Tibial artery (tissue), 4 donors: ENCODE measurements at regions not wholly inside any gene's neighbourhood (a gene's known extent, or its start where the extent isn't known, plus 50 kb on each side); places are given as distances from the start of the nearest gene placed in this dataset.

Experiments used
- DNase-seq, 2 donors: peaks; one replicate each; pipeline ENCODE4 v3.0.0-alpha.2; 2019
- H3K27ac ChIP-seq, 2 donors: fragments of 200-600 bp; sonication (generic) in 1 of 2; 1 replicate in 1 of 2; 2 replicates in 1 of 2; pipeline ENCODE4 v1.5.1; 2018 to 2019; ENCODE audit warnings: mild to moderate bottlenecking in 1 of 2
- H3K27me3 ChIP-seq, 2 donors: fragments of 200-600 bp; sonication (generic) in 1 of 2; one replicate each; pipeline versions ENCODE4 v1.5.1 to v1.6.0; 2016 to 2019
- H3K36me3 ChIP-seq, 3 donors: fragments of 200-600 bp; sonication (generic) in 2 of 3; one replicate each; pipeline ENCODE4 v1.5.1; 2016 to 2019; ENCODE audit warnings: mild to moderate bottlenecking in 2 of 3
- H3K4me1 ChIP-seq, 4 donors: fragments of 200-600 bp; sonication (generic) in 2 of 4; 1 replicate in 3 of 4; 2 replicates in 1 of 4; pipeline ENCODE4 v1.5.1; 2016 to 2019
- H3K4me3 ChIP-seq, 2 donors: fragments of 200-600 bp; sonication (generic) in 1 of 2; 1 replicate in 1 of 2; 2 replicates in 1 of 2; pipeline ENCODE4 v1.5.1; 2018 to 2019; ENCODE audit warnings: mild to moderate bottlenecking in 2 of 2
- H3K9me3 ChIP-seq, 3 donors: fragments of 200-600 bp; sonication (generic) in 1 of 3; one replicate each; pipeline ENCODE4 v1.5.1; 2016 to 2019
- intact Hi-C: fragments of 100-400 bp; cut with DNase I; formaldehyde crosslinking; loops from one replicate; pipeline ENCODE4 v1.15.0; 2023; ENCODE audit warnings: low total_unique reads
- TF ChIP-seq, protein P1 (sequence below), 2 experiments: fragments of 200-600 bp in 1 of 2; fragments of 450-650 bp in 1 of 2; IDR thresholded peaks; one replicate each; pipeline ENCODE4 v1.5.1; 2017 to 2019; ENCODE audit warnings: antibody characterized with exemption in 2 of 2, mild to moderate bottlenecking in 1 of 2, moderate library complexity in 1 of 2

DNA sequence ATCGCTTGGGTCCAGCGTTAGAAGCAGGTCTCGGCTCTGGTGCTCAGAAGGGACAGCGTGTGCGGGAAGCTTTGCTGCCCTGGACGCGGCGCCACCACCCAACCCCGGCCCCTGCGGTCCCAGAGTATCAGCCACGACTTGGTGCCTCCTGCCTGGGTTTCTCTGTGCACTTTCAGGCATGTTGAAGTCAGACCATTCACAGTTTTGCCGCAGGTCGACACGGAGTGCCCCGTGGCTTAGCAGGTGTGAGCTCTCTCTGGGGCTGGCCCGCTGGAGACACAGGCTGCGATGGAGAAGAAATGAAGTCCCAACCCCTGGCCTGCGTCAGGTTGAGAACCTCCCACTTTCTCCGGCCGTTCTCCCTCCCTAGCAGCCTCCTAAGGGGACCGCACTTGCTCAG lies 494.5 kb downstream of the BRD1 start:
- Histone ChIP-seq H3K27ac (no peak overlapping the region), H3K4me1 (no peaks in the 10 kb centered on the region), H3K27me3 (peaks cover 0 to 2% of the 10 kb centered on the region in 2 donors), H3K9me3 (no peaks in the 10 kb centered on the region), H3K4me3 (no peak overlapping the region), H3K36me3 (no peaks in the 10 kb centered on the region)
- no peak for DNase-seq
- TF ChIP-seq, protein P1, sequence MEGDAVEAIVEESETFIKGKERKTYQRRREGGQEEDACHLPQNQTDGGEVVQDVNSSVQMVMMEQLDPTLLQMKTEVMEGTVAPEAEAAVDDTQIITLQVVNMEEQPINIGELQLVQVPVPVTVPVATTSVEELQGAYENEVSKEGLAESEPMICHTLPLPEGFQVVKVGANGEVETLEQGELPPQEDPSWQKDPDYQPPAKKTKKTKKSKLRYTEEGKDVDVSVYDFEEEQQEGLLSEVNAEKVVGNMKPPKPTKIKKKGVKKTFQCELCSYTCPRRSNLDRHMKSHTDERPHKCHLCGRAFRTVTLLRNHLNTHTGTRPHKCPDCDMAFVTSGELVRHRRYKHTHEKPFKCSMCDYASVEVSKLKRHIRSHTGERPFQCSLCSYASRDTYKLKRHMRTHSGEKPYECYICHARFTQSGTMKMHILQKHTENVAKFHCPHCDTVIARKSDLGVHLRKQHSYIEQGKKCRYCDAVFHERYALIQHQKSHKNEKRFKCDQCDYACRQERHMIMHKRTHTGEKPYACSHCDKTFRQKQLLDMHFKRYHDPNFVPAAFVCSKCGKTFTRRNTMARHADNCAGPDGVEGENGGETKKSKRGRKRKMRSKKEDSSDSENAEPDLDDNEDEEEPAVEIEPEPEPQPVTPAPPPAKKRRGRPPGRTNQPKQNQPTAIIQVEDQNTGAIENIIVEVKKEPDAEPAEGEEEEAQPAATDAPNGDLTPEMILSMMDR (IDR thresholded peaks at IDR 0.05), result no peak
- intact Hi-C loops, result no loop called here

DNA sequence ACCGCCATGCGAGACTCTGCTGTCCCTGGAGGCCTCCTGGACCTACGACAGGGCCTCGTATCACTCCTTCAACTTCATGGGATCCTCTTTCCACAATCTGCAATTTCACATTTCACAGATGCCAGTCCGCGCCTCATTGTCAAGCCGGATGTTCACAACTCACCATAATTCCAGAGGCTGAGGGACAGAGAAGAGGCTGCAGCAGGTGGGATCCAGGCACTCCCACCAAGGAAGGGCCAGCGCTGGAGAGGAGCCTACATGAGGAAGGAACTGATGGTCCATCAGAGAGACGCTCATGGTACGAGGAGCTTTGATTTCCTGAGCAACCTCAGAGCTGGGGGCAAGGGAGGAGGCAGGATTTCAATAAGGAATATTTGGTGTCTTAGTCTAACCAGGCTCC lies 495.0 kb downstream of the BRD1 start:
- no peak for DNase-seq
- Histone ChIP-seq H3K27ac (no peak overlapping the region), H3K4me1 (no peaks in the 10 kb centered on the region), H3K27me3 (peaks cover 0 to 2% of the 10 kb centered on the region in 2 donors), H3K36me3 (no peaks in the 10 kb centered on the region), H3K9me3 (peaks cover 0 to 4% (median 0%) of the 10 kb centered on the region in 3 donors), H3K4me3 (no peak overlapping the region)
- intact Hi-C loops, result no loop called here
- TF ChIP-seq, protein P1 (IDR thresholded peaks at IDR 0.05), result no peak

DNA sequence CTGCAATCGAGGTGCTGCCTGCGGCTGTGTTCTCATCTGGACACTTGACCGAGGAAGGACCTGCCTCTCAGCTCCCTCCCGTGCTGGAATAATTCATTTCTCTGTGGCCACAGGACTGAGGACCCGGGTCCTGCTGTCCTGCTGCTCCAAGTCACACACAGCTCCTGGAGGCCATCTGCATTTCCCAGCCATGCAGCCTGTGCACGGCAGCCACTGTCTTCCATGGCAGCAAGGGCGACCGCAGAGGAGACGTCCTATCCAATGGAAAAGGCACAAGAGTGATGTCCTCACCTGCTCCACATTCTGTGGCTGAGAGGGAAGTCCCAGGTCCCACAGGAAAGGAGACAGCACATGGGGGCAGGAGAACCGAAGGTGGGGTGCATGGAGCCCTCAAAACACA lies 495.8 kb downstream of the BRD1 start:
- intact Hi-C loops, result no loop called here
- DNase-seq, result no peak
- TF ChIP-seq, protein P1 (IDR thresholded peaks at IDR 0.05), result no peak
- Histone ChIP-seq H3K27ac (no peak overlapping the region), H3K9me3 (peaks cover 0 to 12% (median 0%) of the 10 kb centered on the region in 3 donors), H3K4me1 (no peaks in the 10 kb centered on the region), H3K27me3 (peaks cover 0 to 2% of the 10 kb centered on the region in 2 donors), H3K36me3 (no peaks in the 10 kb centered on the region), H3K4me3 (no peak overlapping the region)

DNA sequence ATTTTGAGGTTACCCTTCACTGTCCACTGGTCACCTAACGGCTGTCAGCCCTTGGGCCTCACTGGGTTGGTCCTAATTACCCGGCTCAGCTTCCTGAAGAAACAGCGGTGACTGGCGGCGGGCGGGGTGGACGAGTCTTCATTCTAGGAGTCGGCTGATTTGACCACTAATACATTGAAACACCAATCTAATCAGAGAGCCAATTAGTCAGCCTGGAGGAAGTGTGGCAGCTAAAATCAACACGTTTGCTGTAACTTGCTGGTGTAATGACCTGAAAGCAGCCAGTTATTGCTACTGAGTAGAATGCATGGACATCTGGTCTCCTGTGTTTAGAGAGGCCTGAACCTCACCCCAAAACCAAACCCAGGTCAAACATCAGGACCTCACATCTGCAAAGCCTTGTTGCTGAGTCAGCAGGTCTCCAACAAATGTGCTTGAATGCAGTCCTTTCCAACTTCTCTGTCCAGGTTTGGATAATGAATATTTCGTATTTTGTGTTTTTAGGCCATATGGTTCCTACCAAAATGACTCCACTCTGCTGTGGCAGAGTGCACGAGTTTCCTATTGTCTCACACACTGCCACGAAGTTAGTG lies 496.4 kb downstream of the BRD1 start:
- Histone ChIP-seq H3K9me3 (peaks cover 0 to 18% (median 2%) of the 10 kb centered on the region in 3 donors), H3K27me3 (peaks cover 0 to 2% of the 10 kb centered on the region in 2 donors), H3K4me1 (no peaks in the 10 kb centered on the region), H3K27ac (no peak overlapping the region), H3K36me3 (no peaks in the 10 kb centered on the region), H3K4me3 (no peak overlapping the region)
- DNase-seq, result no peak
- TF ChIP-seq, protein P1 (IDR thresholded peaks at IDR 0.05), result no peak
- intact Hi-C loops, result no loop called here

DNA sequence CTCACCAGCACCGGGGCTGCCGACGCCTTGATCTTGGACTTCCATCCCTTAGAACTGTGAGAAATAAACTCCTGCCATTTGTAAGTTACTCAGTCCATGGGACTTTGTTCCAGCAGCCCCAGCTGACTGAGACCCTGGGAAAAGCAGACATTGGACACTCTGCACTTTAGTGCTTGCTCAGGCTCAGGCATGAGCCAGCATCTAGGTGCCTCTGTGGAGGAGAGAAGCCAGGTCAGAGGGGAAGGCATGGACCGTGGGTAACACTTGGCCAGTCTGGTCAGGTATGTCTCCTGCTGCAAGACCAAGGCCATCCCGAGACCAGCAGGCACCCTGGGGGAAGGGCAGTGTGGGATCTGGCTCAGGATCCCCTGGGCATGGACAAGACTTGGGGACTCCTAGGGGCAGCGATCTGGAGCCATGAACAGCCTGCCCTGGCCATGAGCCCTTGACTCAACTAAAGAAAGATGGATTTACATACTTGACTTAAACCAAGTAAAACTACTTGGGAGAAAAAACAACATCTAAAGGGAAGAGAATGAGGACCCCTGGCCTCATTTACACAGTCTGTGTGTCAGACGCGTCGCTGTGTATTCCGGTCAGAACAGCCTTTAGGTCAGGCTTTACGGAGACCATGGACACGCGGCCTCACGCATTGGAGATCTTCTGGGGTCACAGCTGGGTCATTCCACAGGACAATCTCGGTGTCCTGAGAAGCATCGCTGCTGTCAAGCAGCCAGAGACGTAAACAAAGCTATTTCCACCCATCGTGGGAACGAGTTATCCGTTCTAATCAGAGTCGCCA lies 497.1 kb downstream of the BRD1 start:
- no peak for DNase-seq
- peaks cover 0 to 24% (median 7%) of the 10 kb centered on the region in 3 donors for H3K9me3 ChIP-seq
- no peak overlapping the region for H3K27ac ChIP-seq
- no peak overlapping the region for H3K4me3 ChIP-seq
- H3K36me3 ChIP-seq, result no peaks in the 10 kb centered on the region
- H3K4me1 ChIP-seq, result no peaks in the 10 kb centered on the region
- H3K27me3 ChIP-seq, result peaks cover 0 to 2% of the 10 kb centered on the region in 2 donors
- TF ChIP-seq, protein P1 (IDR thresholded peaks at IDR 0.05), result no peak
- intact Hi-C loops, result no loop called here
